OCI-LY3 (cell line): ENCODE measurements at regions not wholly inside any gene's neighbourhood (a gene's known extent, or its start where the extent isn't known, plus 50 kb on each side); places are given as distances from the start of the nearest gene placed in this dataset.

Experiments
- H2AFZ ChIP-seq: fragments of 200-600, 300-600 bp; shearing (Covaris generic); 2 replicates; pipeline ENCODE4 v1.6.0; 2014; ENCODE audit warnings: antibody characterized with exemption, low read depth, low read length
- H3K27ac ChIP-seq: fragments of 200-600, 300-600 bp; sonication (generic); 2 replicates; pipeline ENCODE4 v1.5.1; 2014; ENCODE audit warnings: mild to moderate bottlenecking, low read length, moderate library complexity, mixed read lengths
- H3K27me3 ChIP-seq: fragments of 200-600, 300-600 bp; sonication (generic); 2 replicates; pipeline ENCODE4 v1.6.1; 2014; ENCODE audit warnings: low read depth, low read length, mixed read lengths
- H3K36me3 ChIP-seq: fragments of 200-600, 300-600 bp; sonication (generic); replicated peaks from 2 replicates; pipeline ENCODE3; 2014; ENCODE audit warnings: low read depth, low read length, mixed read lengths
- H3K4me1 ChIP-seq: fragments of 300-600, 200-600 bp; sonication (generic); 2 replicates; pipeline ENCODE4 v1.6.1; 2014; ENCODE audit warnings: low read length, mixed read lengths
- H3K4me2 ChIP-seq: fragments of 200-600, 300-600 bp; sonication (generic); 2 replicates; pipeline ENCODE4 v1.6.1; 2014; ENCODE audit warnings: low read length, mixed read lengths
- H3K4me3 ChIP-seq: fragments of 300-600, 200-600 bp; sonication (generic); 2 replicates; pipeline ENCODE4 v1.5.1; 2014; ENCODE audit warnings: antibody characterized with exemption, mild to moderate bottlenecking, low read length, moderate library complexity
- H3K79me2 ChIP-seq: fragments of 300-600, 200-600 bp; shearing (Covaris generic); 2 replicates; pipeline ENCODE4 v1.6.1; 2014; ENCODE audit warnings: mild to moderate bottlenecking, low read length, mixed read lengths
- H3K9ac ChIP-seq: fragments of 300-600, 200-600 bp; shearing (Covaris generic); 2 replicates; pipeline ENCODE4 v1.6.0; 2014; ENCODE audit warnings: mild to moderate bottlenecking, low read length, moderate library complexity
- H3K9me3 ChIP-seq: fragments of 200-600, 300-600 bp; shearing (Covaris generic); 2 replicates; pipeline ENCODE4 v1.6.1; 2014; ENCODE audit warnings: low read length, mixed read lengths; ENCODE audit not compliant: insufficient read depth
- H4K20me1 ChIP-seq: fragments of 200-600, 300-600 bp; sonication (generic); 2 replicates; pipeline ENCODE4 v1.6.1; 2016; ENCODE audit warnings: low read length, mixed read lengths; ENCODE audit not compliant: insufficient read depth
- CTCF ChIP-seq: fragments of 200-600, 300-600 bp; sonication (generic); IDR thresholded peaks from 2 replicates; pipeline ENCODE4 v1.5.1; 2014; ENCODE audit warnings: antibody characterized with exemption, low read length, low read depth
- EZH2phosphoT487 ChIP-seq: fragments of 200-600 bp; shearing (Covaris generic); IDR thresholded peaks from 2 replicates; pipeline ENCODE4 v1.6.1; 2018; ENCODE audit warnings: antibody characterized with exemption, mixed run types, low read depth

- TF ChIP-seq CTCF (no peak), EZH2phosphoT487 (no peak)
- Histone ChIP-seq H3K4me3 (no peak overlapping the region), H3K9ac (no peak overlapping the region), H3K4me2 (no peak overlapping the region), H3K36me3 (no peaks in the 10 kb centered on the region), H3K9me3 (no peaks in the 10 kb centered on the region), H3K27ac (no peak overlapping the region), H3K4me1 (no peaks in the 10 kb centered on the region), H4K20me1 (no peaks in the 10 kb centered on the region), H3K27me3 (no peaks in the 10 kb centered on the region), H2AFZ (no peak overlapping the region), H3K79me2 (no peaks in the 10 kb centered on the region)
Observed at GRCh38 chr14:26959972-26960660, 362.3 kb upstream of the NOVA1 start.

DNA sequence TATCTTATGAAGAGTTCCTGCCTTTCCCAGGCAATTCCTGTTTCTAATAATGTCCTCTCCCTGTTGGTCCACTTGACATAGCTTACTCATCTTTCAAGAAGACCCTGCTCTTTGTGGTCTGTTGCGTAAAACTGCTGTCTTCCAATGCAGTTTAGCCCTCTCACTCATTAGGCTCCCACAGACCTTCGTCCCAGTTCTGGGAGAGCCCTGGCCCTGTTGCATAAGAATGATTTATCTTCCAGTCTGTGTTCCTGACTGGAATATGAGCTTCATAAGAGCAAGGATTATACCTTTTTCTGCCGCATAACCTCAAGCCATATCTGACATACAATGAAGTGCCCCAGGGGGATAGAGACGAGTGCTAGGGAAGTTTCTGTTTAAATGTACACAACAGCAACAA lies 365.9 kb upstream of the NOVA1 start:
- Histone ChIP-seq H3K36me3 (no peaks in the 10 kb centered on the region), H3K4me1 (no peaks in the 10 kb centered on the region), H4K20me1 (no peaks in the 10 kb centered on the region), H3K27ac (no peak overlapping the region), H2AFZ (no peak overlapping the region), H3K4me2 (no peak overlapping the region), H3K9me3 (no peaks in the 10 kb centered on the region), H3K27me3 (no peaks in the 10 kb centered on the region), H3K79me2 (no peaks in the 10 kb centered on the region), H3K9ac (no peak overlapping the region), H3K4me3 (no peak overlapping the region)
- TF ChIP-seq CTCF (no peak), EZH2phosphoT487 (no peak)

GRCh38 chr14:26965490-26965889 lies 367.7 kb upstream of the NOVA1 start:
- no peak overlapping the region for H2AFZ ChIP-seq
- no peaks in the 10 kb centered on the region for H3K79me2 ChIP-seq
- TF ChIP-seq EZH2phosphoT487 (no peak), CTCF (no peak)
- no peaks in the 10 kb centered on the region for H3K9me3 ChIP-seq
- no peaks in the 10 kb centered on the region for H3K4me1 ChIP-seq
- no peaks in the 10 kb centered on the region for H3K27me3 ChIP-seq
- H3K4me3 ChIP-seq: no peak overlapping the region
- no peak overlapping the region for H3K9ac ChIP-seq
- H3K36me3 ChIP-seq: no peaks in the 10 kb centered on the region
- no peak overlapping the region for H3K4me2 ChIP-seq
- no peak overlapping the region for H3K27ac ChIP-seq
- no peaks in the 10 kb centered on the region for H4K20me1 ChIP-seq

- Histone ChIP-seq H4K20me1 (no peaks in the 10 kb centered on the region), H3K27me3 (no peaks in the 10 kb centered on the region), H3K36me3 (no peaks in the 10 kb centered on the region), H3K4me2 (no peak overlapping the region), H3K79me2 (no peaks in the 10 kb centered on the region), H3K4me1 (no peaks in the 10 kb centered on the region), H3K4me3 (no peak overlapping the region), H3K9ac (no peak overlapping the region), H3K9me3 (no peaks in the 10 kb centered on the region), H3K27ac (no peak overlapping the region), H2AFZ (no peak overlapping the region)
- TF ChIP-seq CTCF: no peak
Observed at GRCh38 chr14:26966908-26967307, 369.1 kb upstream of the NOVA1 start.
